ENCODE measurements at regions not wholly inside any gene's neighbourhood (a gene's known extent, or its start where the extent isn't known, plus 50 kb on each side); places are given as distances from the start of the nearest gene placed in this dataset.

- H3F3A ChIP-seq (ENCODE audit: insufficient read depth), result no peaks in the 10 kb centered on the region
- no peak for TF ChIP-seq EZH2phosphoT487 (conservative IDR thresholded peaks at IDR 0.05; ENCODE audit: low read length)
- no peak for TF ChIP-seq CTCF (IDR thresholded peaks at IDR 0.05; ENCODE audit: insufficient read depth, low read length, poor library complexity, severe bottlenecking)
- no peak overlapping the region for H2AFZ ChIP-seq (ENCODE audit: low read depth, low read length, severe bottlenecking)
- no peaks in the 10 kb centered on the region for H3K36me3 ChIP-seq (ENCODE audit: low read length)
- H3K9me2 ChIP-seq (replicated peaks; ENCODE audit: insufficient read depth, low read length), result no peaks in the 10 kb centered on the region
- H3K27me3 ChIP-seq (ENCODE audit: low read length), result no peaks in the 10 kb centered on the region
- no peak overlapping the region for H3K9ac ChIP-seq (ENCODE audit: low read length)
- no peak overlapping the region for H3K4me3 ChIP-seq (ENCODE audit: insufficient read depth, low read length, poor library complexity, severe bottlenecking)
- no peaks in the 10 kb centered on the region for H3K79me2 ChIP-seq (ENCODE audit: insufficient read depth, low read length)
- H3K9me3 ChIP-seq (ENCODE audit: insufficient read depth, low read length), result no peaks in the 10 kb centered on the region
- no peak overlapping the region for H3K4me2 ChIP-seq (ENCODE audit: low read depth, low read length, poor library complexity, severe bottlenecking)
- H4K20me1 ChIP-seq (ENCODE audit: low read depth, low read length), result no peaks in the 10 kb centered on the region
- no peak overlapping the region for H3K27ac ChIP-seq (ENCODE audit: low read depth, low read length)
Observed at GRCh38 chr10:9379183-9379582, 1324.7 kb downstream of the GATA3 start.

GRCh38 chr10:9381733-9382532 is 1327.4 kb downstream of the GATA3 start:
- no peaks in the 10 kb centered on the region for H3K27me3 ChIP-seq (ENCODE audit: low read length)
- no peak overlapping the region for H3K4me3 ChIP-seq (ENCODE audit: insufficient read depth, low read length, poor library complexity, severe bottlenecking)
- no peak overlapping the region for H3K9ac ChIP-seq (ENCODE audit: low read length)

GRCh38 chr10:9382533-9382866 is 1328.0 kb downstream of the GATA3 start:
- TF ChIP-seq CTCF (IDR thresholded peaks at IDR 0.05; ENCODE audit: insufficient read depth, low read length, poor library complexity, severe bottlenecking), result no peak
- no peak for TF ChIP-seq EZH2phosphoT487 (conservative IDR thresholded peaks at IDR 0.05; ENCODE audit: low read length)
- Histone ChIP-seq H2AFZ (ENCODE audit: low read depth, low read length, severe bottlenecking) (no peak overlapping the region), H3K27me3 (ENCODE audit: low read length) (no peaks in the 10 kb centered on the region), H3K9ac (ENCODE audit: low read length) (no peak overlapping the region), H3F3A (ENCODE audit: insufficient read depth) (no peaks in the 10 kb centered on the region), H3K9me2 (replicated peaks; ENCODE audit: insufficient read depth, low read length) (no peaks in the 10 kb centered on the region), H3K36me3 (ENCODE audit: low read length) (no peaks in the 10 kb centered on the region), H3K9me3 (ENCODE audit: insufficient read depth, low read length) (no peaks in the 10 kb centered on the region), H4K20me1 (ENCODE audit: low read depth, low read length) (no peaks in the 10 kb centered on the region), H3K27ac (ENCODE audit: low read depth, low read length) (no peak overlapping the region), H3K4me3 (ENCODE audit: insufficient read depth, low read length, poor library complexity, severe bottlenecking) (no peak overlapping the region), H3K4me2 (ENCODE audit: low read depth, low read length, poor library complexity, severe bottlenecking) (no peak overlapping the region), H3K79me2 (ENCODE audit: insufficient read depth, low read length) (no peaks in the 10 kb centered on the region)

More at GRCh38 chr10:9381733-9382532, 1327.4 kb downstream of the GATA3 start:
- H4K20me1 ChIP-seq (ENCODE audit: low read depth, low read length), result no peaks in the 10 kb centered on the region
- no peaks in the 10 kb centered on the region for H3F3A ChIP-seq (ENCODE audit: insufficient read depth)
- no peaks in the 10 kb centered on the region for H3K36me3 ChIP-seq (ENCODE audit: low read length)
- H3K79me2 ChIP-seq (ENCODE audit: insufficient read depth, low read length), result no peaks in the 10 kb centered on the region
- no peak overlapping the region for H2AFZ ChIP-seq (ENCODE audit: low read depth, low read length, severe bottlenecking)
- H3K27ac ChIP-seq (ENCODE audit: low read depth, low read length), result no peak overlapping the region
- TF ChIP-seq CTCF (IDR thresholded peaks at IDR 0.05; ENCODE audit: insufficient read depth, low read length, poor library complexity, severe bottlenecking), result no peak
- TF ChIP-seq EZH2phosphoT487 (conservative IDR thresholded peaks at IDR 0.05; ENCODE audit: low read length), result no peak
- no peak overlapping the region for H3K4me2 ChIP-seq (ENCODE audit: low read depth, low read length, poor library complexity, severe bottlenecking)
- no peaks in the 10 kb centered on the region for H3K9me2 ChIP-seq (replicated peaks; ENCODE audit: insufficient read depth, low read length)
- no peaks in the 10 kb centered on the region for H3K9me3 ChIP-seq (ENCODE audit: insufficient read depth, low read length)
